WTC11 (cell line): ENCODE measurements at regions not wholly inside any gene's neighbourhood (a gene's known extent, or its start where the extent isn't known, plus 50 kb on each side); places are given as distances from the start of the nearest gene placed in this dataset.

Experiments used
- FOXP1 ChIP-seq: sonication (generic); formaldehyde crosslinking; IDR thresholded peaks from 2 replicates; pipeline ENCODE4 v1.8.0; 2022; ENCODE audit warnings: missing genetic modification reagents, mild to moderate bottlenecking, moderate library complexity, borderline replicate concordance
- ZNF121 ChIP-seq: sonication (generic); formaldehyde crosslinking; IDR thresholded peaks from 2 replicates; pipeline ENCODE4 v1.8.0; 2023; ENCODE audit warnings: missing genetic modification reagents
- TF ChIP-seq, protein P1 (sequence below): fragments of 200-600 bp; IDR thresholded peaks from 2 replicates; pipeline ENCODE4 v1.8.0; 2022; ENCODE audit warnings: antibody characterized with exemption
- TF ChIP-seq, protein P2 (sequence below): sonication (generic); formaldehyde crosslinking; IDR thresholded peaks from 2 replicates; pipeline ENCODE4 v1.8.0; 2022; ENCODE audit warnings: mild to moderate bottlenecking, missing genetic modification reagents

DNA sequence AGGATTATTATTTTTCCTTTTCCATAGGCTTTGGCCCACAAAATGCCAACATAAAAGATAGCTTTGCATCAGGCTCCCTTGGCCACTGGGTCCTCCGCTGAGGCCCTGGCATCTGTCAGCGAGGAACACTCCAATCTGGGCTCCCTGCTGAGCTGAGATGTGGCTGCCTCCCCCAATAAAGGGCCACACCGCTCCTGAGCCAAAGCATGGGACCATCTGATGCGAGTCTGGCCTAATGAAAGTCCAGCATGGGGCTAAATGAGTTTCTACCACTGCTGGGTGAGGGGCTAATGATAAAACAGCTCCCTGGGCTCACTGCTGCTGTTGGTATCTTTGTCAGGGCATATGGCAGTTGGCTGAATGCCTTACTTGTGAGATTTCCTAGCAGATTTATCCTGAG is 817.5 kb upstream of the SLC35B3 start:
- no peak for TF ChIP-seq ZNF121
- TF ChIP-seq, protein P1, sequence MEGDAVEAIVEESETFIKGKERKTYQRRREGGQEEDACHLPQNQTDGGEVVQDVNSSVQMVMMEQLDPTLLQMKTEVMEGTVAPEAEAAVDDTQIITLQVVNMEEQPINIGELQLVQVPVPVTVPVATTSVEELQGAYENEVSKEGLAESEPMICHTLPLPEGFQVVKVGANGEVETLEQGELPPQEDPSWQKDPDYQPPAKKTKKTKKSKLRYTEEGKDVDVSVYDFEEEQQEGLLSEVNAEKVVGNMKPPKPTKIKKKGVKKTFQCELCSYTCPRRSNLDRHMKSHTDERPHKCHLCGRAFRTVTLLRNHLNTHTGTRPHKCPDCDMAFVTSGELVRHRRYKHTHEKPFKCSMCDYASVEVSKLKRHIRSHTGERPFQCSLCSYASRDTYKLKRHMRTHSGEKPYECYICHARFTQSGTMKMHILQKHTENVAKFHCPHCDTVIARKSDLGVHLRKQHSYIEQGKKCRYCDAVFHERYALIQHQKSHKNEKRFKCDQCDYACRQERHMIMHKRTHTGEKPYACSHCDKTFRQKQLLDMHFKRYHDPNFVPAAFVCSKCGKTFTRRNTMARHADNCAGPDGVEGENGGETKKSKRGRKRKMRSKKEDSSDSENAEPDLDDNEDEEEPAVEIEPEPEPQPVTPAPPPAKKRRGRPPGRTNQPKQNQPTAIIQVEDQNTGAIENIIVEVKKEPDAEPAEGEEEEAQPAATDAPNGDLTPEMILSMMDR = no peak
- no peak for TF ChIP-seq FOXP1 (CRISPR knock-in tag)
- TF ChIP-seq, protein P2, sequence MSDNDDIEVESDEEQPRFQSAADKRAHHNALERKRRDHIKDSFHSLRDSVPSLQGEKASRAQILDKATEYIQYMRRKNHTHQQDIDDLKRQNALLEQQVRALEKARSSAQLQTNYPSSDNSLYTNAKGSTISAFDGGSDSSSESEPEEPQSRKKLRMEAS (CRISPR knock-in tag) = no peak
